ENCODE measurements at regions not wholly inside any gene's neighbourhood (a gene's known extent, or its start where the extent isn't known, plus 50 kb on each side); places are given as distances from the start of the nearest gene placed in this dataset.
"Not testable (repeated sequence)": the region's sequence is repeated elsewhere in the genome, so short reads cannot be mapped to it uniquely, and the experiment has no call there.

GRCh38 chr7:137110091-137110509 is 233.4 kb downstream of the PTN start:
- no peaks in the 10 kb centered on the region for H3K27me3 ChIP-seq (ENCODE audit: insufficient read depth, low read length)
- H3K9ac ChIP-seq (ENCODE audit: low read length), result no peak overlapping the region
- H3K4me2 ChIP-seq (ENCODE audit: low read length), result no peak overlapping the region
- H3K9me3 ChIP-seq (ENCODE audit: control insufficient read depth in 1 of 2, insufficient read depth in 1 of 2, low read depth in 1 of 2, low read length in 2 of 2), result peaks cover 0 to 5% of the 10 kb centered on the region in 2 experiments; a peak in 2 of 4 replicates
- H3K9me2 ChIP-seq (ENCODE audit: insufficient read depth), result no peaks in the 10 kb centered on the region
- ChIA-PET RAD21 (ENCODE audit: low non-redundant PET in 1 of 2, low total read pairs in 2 of 2, uncharacterized antibody in 2 of 2, unreplicated experiment in 2 of 2) (no interaction called here), CTCF (no interaction called here), POLR2A (no interaction called here)
- H3K27ac ChIP-seq (ENCODE audit: low read depth, low read length), result no peak overlapping the region
- no peaks in the 10 kb centered on the region for H3K4me1 ChIP-seq (ENCODE audit: control insufficient read depth in 1 of 2, insufficient read depth in 2 of 2, low read length in 2 of 2)
- no peaks in the 10 kb centered on the region for H3K79me2 ChIP-seq (ENCODE audit: insufficient read depth, low read length)
- no peak overlapping the region for H3K4me3 ChIP-seq (replicated peaks in 1 of 2; ENCODE audit: low read depth in 1 of 2, low read length in 2 of 2)
- H3K36me3 ChIP-seq (ENCODE audit: control insufficient read depth in 1 of 2, insufficient read depth in 2 of 2, low read length in 2 of 2), result no peaks in the 10 kb centered on the region
- no TSS peak for BruUV-seq (replicated peaks)
- intact Hi-C loops (cut with micrococcal nuclease), result no loop called here
- no peaks in the 10 kb centered on the region for H4K20me1 ChIP-seq (ENCODE audit: insufficient read depth)
- TF ChIP-seq JUND (IDR thresholded peaks at IDR 0.05), result no peak
- TF ChIP-seq, protein P1, sequence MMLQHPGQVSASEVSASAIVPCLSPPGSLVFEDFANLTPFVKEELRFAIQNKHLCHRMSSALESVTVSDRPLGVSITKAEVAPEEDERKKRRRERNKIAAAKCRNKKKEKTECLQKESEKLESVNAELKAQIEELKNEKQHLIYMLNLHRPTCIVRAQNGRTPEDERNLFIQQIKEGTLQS (IDR thresholded peaks at IDR 0.05), result no peak
- no peak for ATAC-seq
- DNase-seq (ENCODE audit: low read depth, low spot score), result no peak
- H2AFZ ChIP-seq (ENCODE audit: low read depth, low read length, poor library complexity, severe bottlenecking), result no peak overlapping the region

GRCh38 chr7:137107802-137108201 is 235.7 kb downstream of the PTN start:
- H3K4me2 ChIP-seq (ENCODE audit: low read length); H3K9me2 ChIP-seq (ENCODE audit: insufficient read depth); H3K4me1 ChIP-seq (ENCODE audit: control insufficient read depth in 1 of 2, insufficient read depth in 2 of 2, low read length in 2 of 2); DNase-seq (ENCODE audit: low read depth, low spot score); H3K27me3 ChIP-seq (ENCODE audit: insufficient read depth, low read length); H3K4me3 ChIP-seq (replicated peaks in 1 of 2; ENCODE audit: low read depth in 1 of 2, low read length in 2 of 2); intact Hi-C loops (cut with micrococcal nuclease); H3K79me2 ChIP-seq (ENCODE audit: insufficient read depth, low read length); ATAC-seq; BruUV-seq (replicated peaks); H3K27ac ChIP-seq (ENCODE audit: low read depth, low read length); CTCF ChIA-PET; H4K20me1 ChIP-seq (ENCODE audit: insufficient read depth); POLR2A ChIA-PET; RAD21 ChIA-PET (ENCODE audit: low non-redundant PET in 1 of 2, low total read pairs in 2 of 2, uncharacterized antibody in 2 of 2, unreplicated experiment in 2 of 2); H3K36me3 ChIP-seq (ENCODE audit: control insufficient read depth in 1 of 2, insufficient read depth in 2 of 2, low read length in 2 of 2); H3K9ac ChIP-seq (ENCODE audit: low read length); H2AFZ ChIP-seq (ENCODE audit: low read depth, low read length, poor library complexity, severe bottlenecking); H3K9me3 ChIP-seq (ENCODE audit: control insufficient read depth in 1 of 2, insufficient read depth in 1 of 2, low read depth in 1 of 2, low read length in 2 of 2): not testable (repeated sequence)

DNA sequence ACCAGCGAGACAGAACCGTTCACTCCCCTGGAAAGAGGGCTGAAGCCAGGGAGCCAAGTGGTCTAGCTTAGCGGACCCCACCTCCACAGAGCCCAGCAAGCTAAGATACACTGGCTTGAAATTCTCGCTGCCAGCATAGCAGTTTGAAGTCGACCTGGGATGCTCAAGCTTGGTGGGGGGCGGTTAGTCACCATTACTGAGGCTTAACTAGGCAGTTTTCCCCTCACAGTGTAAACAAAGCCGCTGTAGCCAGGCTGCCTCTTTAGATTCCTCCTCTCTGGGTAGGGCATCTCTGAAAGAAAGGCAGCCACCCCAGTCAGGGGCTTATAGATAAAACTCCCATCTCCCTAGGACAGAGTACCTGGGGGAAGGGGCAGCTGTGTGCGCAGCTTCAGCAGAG is 235.1 kb downstream of the CHRM2 start:
- H3K9me3 ChIP-seq (ENCODE audit: control insufficient read depth in 1 of 2, insufficient read depth in 1 of 2, low read depth in 1 of 2, low read length in 2 of 2); BruUV-seq (replicated peaks); H3K27me3 ChIP-seq (ENCODE audit: insufficient read depth, low read length); H3K9me2 ChIP-seq (ENCODE audit: insufficient read depth); H3K36me3 ChIP-seq (ENCODE audit: control insufficient read depth in 1 of 2, insufficient read depth in 2 of 2, low read length in 2 of 2); POLR2A ChIA-PET; H3K4me2 ChIP-seq (ENCODE audit: low read length); H3K9ac ChIP-seq (ENCODE audit: low read length); intact Hi-C loops (cut with micrococcal nuclease); H3K4me1 ChIP-seq (ENCODE audit: control insufficient read depth in 1 of 2, insufficient read depth in 2 of 2, low read length in 2 of 2); H2AFZ ChIP-seq (ENCODE audit: low read depth, low read length, poor library complexity, severe bottlenecking); ATAC-seq; H3K79me2 ChIP-seq (ENCODE audit: insufficient read depth, low read length); H4K20me1 ChIP-seq (ENCODE audit: insufficient read depth); DNase-seq (ENCODE audit: low read depth, low spot score); CTCF ChIA-PET; H3K4me3 ChIP-seq (replicated peaks in 1 of 2; ENCODE audit: low read depth in 1 of 2, low read length in 2 of 2); RAD21 ChIA-PET (ENCODE audit: low non-redundant PET in 1 of 2, low total read pairs in 2 of 2, uncharacterized antibody in 2 of 2, unreplicated experiment in 2 of 2); H3K27ac ChIP-seq (ENCODE audit: low read depth, low read length): not testable (repeated sequence)
